ENCODE measurements at regions not wholly inside any gene's neighbourhood (a gene's known extent, or its start where the extent isn't known, plus 50 kb on each side); places are given as distances from the start of the nearest gene placed in this dataset.

DNA sequence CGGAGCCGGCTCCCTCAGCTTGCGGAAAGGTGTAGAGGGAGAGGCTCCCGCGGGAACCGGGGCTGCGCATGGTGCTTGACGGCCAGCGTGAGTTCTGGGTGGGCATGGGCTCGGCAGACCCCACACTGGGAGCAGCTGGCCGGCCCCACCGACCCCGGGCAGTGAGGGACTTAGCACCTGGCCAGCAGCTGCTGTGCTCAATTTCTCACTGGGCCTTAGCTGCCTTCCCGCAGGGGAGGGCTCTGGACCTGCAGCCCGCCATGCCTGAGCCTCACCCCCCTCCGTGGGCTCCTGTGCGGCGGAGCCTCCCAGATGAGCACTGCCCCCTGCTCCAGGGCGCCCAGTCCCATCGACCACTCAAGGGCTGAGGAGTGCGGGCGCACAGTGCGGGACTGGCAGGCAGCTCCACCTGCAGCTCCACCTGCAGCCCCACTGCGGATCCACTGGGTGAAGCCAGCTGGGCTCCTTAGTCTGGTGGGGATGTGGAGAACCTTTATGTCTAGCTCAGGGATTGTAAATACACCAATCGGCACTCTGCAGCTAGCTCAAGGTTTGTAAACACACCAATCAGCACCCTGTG is 1141.8 kb downstream of the PCDH17 start:
- DNase-seq (ENCODE audit: low read depth) = no peak

GRCh38 chr13:58782736-58783135 is 1151.2 kb downstream of the PCDH17 start:
- DNase-seq (ENCODE audit: low read depth) = no peak

DNA sequence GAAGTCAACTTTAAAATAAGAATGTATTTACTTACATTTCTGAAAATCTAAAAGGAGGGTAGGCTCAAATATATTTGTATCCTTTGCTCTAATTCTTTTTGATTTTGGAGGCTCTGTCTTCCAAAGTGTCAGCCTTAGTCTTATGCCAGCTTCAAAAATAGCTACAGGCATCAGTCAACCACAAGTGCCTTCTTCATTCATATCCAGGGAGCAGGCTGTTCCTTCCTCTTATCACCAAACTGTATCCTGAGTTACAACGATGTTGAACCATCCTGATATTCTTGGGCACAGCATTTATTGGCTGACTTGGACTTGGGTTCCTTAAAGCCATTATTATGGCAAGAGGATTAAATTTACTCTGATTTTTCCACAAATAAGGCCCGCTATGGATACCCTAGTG is 1161.3 kb downstream of the PCDH17 start:
- DNase-seq (ENCODE audit: low read depth) = no peak

DNA sequence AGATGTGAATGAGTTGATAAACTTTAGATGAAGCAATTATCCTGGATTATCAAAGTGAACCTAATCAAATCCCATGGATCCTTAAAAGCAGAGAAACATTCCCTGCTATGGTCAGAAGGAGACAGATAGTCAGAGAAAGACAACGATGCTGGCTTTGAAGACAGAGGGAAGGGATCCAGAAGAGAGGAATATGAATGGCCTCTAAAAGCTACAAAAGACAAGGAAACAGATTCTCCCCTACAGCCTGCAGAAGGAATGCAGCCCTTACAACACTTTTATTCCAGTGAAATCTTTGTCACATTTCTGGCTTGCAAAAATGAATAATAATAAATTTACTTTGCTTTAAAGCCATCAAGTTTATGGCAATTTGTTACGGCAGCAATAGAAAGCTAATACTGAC is 1164.2 kb downstream of the PCDH17 start:
- DNase-seq (ENCODE audit: low read depth) = no peak

DNA sequence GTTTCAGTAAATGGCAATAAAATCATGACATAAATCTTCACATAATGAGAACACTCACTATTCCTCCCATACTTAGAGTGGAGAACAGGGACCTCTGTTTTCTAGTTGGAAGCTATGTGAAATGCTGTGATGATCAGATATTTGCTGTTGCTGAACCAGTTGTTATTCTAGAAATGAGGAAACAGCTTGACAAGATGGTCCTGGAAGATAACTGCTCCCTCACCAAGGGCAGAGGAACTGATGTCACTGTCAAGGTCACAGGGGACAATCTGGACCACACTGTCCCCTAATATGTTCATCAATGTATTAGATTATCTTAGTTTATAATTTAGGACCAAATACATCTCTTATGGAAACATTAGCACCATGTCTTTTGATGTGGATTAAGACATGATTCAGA is 1173.3 kb downstream of the PCDH17 start:
- no peak for DNase-seq (ENCODE audit: low read depth)

- no peak for DNase-seq (ENCODE audit: low read depth)
Observed at GRCh38 chr13:58806401-58806800, 1174.9 kb downstream of the PCDH17 start.

DNA sequence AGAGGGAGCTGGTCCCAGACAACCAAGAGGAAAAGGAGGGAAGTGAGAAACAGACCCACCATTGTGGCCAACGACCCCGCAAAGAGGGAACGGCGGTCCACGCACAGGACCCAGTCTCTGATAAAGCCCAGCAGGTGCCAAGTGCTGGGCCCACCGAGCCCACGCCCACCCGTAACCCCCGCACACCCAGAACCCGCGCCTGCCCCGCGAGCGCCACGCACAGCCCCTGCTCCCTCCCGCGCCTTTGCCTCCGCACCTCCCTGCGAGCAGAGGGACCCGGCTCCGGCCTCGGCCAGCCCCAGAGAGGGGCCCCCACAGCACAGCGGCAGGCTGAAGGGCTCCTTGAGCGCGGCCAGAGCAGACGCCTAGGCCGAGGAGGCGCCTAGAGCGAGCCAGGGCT is 1192.2 kb downstream of the PCDH17 start:
- no peak for DNase-seq (ENCODE audit: low read depth)

DNA sequence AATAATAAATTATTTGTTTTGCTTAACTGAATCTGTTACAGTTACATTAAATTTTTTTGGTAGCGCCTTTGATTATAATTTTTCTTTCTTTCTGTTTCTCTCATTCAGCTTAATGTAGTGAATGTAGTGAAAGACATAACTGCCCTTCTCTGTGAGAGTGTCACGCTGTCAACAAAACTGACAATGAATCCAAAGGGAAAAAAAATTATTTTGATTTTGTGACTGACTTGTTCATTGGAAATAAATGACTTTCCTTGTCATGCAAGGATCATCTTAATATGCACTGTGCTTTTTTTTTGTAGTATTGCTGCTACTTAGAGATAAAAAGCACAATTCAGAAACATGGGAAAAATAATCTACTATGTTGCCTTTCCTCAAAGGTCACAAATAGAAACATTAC is 1196.4 kb downstream of the PCDH17 start:
- no peak for DNase-seq (ENCODE audit: low read depth)

DNA sequence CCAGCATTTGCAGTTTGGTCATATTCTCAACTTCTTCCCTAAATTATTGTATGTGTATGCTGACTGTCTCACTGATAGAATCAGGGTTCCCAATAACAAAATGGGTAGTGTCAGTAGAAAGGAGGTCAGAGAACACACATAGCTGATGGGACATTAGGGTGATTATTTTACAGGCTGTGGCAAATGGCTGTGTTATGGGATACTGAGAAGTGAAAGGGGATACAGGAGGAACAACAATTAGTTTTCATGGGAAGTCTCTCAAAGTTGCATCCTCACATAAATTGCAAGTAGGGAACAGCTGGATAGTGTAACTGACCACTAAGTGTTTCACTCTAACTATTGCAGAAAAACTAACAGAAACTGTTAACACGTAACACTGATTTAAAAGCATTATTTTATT is 1199.3 kb downstream of the PCDH17 start:
- no peak for DNase-seq (ENCODE audit: low read depth)

- DNase-seq (ENCODE audit: low read depth) = no peak
Observed at GRCh38 chr13:58838615-58839014, 1207.1 kb downstream of the PCDH17 start.

DNA sequence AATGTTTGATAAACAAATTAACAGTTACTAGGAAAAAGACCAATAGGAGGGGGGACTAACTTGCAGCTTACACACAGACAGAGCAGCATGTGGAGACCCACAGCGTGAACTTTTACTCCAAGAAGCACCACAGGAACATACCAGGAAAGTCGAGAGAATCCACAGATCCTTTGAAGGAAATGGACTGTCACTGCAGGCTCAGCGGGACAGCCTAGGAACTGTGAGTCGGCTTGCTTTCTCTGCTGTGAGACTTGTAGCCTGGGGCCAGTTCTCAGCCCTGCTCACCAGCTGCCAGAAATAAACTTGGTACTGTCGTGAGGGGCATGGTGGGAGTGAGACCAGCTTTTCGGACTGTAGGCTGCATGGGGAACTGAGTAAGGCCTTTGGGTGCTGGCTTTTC is 1211.5 kb downstream of the PCDH17 start:
- no peak for DNase-seq (ENCODE audit: low read depth)

DNA sequence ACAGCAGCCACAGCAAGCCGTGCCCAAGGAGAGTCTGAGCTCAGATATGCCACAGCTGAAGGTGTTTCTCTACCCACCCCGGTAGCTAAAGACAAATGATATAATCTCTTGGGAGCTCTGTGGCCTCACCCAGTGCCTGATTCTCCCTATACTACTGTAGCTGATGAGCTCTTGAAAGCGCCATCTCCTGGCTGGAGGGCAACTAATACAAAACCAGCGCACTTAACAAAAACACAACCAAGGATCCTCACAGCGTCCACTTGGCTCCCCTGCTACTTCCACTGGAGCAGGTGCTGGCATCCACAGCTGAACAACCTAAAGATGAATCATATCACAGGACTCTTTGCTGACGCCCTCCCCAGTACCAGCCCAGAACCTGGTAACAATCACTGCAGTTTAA is 1212.0 kb downstream of the PCDH17 start:
- no peak for DNase-seq (ENCODE audit: low read depth)

DNA sequence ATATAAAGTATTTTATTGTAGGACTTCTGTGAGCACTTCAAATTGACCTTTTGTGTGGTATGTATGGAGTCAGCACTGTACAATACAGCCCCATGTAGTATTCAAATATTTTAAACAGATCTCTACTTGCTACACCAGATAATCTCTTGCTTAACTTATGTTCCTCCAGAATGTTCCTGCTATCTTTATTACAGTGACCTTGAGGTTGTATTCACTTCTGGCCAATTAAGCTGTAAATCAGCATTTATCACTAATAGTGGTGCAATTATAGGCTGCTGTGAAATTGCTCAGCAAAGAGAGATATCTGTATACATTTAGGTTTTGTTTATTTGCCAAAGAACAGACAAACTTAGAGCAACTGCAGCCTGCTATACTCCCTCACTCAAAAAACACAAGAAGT is 1218.6 kb downstream of the PCDH17 start:
- DNase-seq (ENCODE audit: low read depth) = no peak

DNA sequence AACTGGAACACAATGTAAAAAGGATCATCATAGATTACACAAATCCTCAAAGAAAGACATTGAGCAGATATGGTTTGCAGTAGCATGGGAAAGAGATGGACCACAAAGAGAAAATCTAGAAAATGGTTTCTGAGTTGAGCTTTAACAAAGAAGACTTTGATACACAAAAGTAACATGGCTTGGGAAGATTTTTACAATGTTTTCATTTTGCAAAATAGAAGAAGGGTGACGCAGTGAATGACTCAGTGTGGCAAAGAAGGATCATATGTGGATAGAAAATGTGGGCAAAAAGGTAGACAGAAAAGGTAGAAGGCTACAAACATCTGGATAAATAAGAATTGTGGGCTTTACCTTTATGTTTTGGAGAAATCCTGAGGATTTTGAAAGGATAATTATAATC is 1220.5 kb downstream of the PCDH17 start:
- DNase-seq (ENCODE audit: low read depth) = no peak

DNA sequence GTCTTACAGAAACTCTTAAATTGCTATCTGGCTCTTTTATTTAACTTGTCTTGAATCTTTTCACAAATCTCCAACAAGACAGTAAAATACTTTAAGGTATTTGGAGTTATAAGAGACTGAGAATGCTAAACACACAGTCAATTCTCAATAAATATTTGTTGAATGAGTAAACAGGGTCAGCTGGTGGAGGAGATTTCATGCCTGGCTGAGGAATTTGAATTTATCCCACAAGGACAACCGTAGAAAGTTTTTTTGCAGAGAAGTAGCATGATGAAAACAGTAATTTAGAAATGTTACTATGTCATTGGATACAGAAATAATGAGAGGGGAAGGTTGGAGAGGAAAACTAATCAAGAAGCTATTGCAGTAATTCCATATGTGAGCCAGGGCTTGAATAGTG is 1223.7 kb downstream of the PCDH17 start:
- DNase-seq (ENCODE audit: low read depth) = no peak

GRCh38 chr13:58858870-58859371 is 1227.4 kb downstream of the PCDH17 start:
- DNase-seq (ENCODE audit: low read depth) = no peak

- no peak for DNase-seq (ENCODE audit: low read depth)
Observed at GRCh38 chr13:58865286-58865685, 1233.7 kb downstream of the PCDH17 start.

- DNase-seq (ENCODE audit: low read depth) = no peak
Observed at GRCh38 chr13:58869566-58869965, 1238.0 kb downstream of the PCDH17 start.

DNA sequence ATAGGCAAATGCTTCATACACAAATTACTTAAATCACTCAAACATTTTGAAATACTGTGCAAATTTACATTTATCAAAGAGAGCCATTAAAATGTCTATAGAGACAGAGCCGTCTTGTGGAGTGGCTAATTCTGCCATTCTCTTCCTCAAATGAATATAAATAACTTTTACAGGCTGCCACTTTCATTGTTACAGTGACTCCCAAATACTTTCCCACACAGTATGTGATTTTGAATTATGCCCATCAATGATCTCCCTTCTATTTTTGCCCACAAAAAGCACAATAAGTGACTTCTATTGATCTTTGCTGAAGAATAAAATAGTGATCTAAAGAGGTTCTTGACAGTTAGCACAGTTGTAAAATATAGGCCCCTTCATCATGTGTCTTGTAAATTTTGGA is 1244.9 kb downstream of the PCDH17 start:
- DNase-seq (ENCODE audit: low read depth) = no peak

DNA sequence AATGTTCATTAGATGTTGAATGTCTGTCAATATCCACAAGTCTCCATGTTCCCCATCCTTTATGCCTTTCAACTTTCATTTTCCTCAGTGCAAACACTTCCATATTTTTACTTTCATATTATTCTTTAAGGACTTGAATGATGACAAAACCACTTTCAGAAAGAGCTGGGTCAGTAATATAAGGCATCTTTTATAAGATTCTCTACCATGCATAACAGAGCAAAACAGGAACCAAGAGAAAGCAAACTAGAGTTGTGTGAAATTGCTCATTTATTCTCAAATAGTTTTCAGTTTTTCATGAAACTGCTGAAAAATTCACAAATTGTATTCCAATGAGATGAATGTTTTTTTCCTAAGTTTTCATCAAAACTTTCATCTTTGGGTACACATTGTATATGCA is 1247.6 kb downstream of the PCDH17 start:
- DNase-seq (ENCODE audit: low read depth) = no peak

DNA sequence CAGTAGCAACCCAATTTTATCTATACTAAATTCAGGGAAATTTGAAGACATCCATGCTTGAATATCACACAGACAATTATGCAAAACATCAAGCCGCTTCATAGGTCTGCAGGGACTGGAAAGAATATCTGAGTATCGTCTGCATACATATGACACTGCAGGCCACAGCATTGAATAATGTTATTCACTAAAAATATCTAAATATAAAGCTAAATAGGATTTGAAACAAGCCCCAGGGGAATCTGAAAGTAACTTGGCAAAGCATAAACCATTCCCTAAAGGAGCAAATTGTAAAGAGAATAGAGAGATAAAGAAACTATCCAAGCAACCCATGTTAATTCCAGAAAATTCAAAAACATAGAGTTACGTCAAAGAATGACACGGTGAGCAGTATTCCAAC is 1251.0 kb downstream of the PCDH17 start:
- DNase-seq (ENCODE audit: low read depth) = no peak

DNA sequence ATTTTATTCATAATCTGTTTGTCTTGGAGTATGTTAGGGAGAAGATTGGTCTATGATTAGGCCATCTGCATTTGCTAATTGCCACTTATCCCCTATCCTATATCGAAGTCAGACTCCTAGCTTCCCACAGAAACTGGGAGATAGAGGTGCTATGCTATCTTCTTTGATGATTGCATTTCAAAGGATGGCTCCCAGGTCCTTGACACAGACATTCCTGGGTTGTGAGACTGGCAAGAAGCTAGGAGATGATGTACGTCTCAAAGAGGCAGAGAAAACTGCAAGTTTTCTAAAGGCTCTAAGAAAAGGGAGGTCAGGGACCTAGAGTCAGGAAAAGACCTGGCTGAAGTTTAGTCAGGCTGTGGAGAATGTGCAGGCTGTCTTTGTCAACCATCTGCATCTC is 1251.9 kb downstream of the PCDH17 start:
- DNase-seq (ENCODE audit: low read depth) = no peak

DNA sequence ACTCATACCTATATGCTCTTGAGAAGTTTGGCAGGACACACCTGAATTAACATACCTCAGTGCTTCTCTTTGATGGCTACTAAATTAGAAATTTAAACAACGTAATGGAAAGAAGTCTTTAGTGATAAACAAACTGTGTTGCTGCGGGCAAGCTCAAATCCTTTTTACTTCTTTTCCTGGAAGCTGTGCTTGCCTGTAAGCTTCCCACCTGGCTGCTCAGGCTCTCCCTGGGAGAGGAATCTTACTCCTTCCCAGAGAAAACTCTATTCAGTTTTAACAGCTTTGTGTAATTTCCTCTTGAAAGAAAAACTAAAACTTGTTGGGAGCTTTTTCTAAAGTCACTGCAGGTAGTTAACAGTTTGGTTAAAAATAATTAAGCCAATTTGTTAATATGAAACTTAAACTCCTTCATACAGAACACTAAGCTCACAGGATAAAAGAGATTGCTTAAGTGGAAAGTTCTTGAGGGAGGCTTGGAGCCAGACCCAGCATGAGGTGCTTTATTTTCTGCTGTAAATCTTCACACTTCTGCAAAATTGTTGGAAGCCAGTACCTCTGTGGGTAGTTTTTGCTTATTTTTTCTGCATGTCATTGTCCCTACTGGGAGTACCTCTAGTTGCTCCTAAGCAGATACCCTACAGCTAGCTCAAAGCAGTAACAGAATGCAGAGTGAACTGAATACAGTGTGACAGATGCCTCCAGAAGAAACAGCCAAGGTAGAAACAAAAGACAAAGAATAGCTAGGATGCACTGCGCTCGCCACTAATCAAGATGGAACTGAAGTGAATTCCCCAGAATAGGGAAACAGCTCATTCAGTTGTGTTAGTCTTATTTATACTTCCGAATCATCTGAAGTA is 1253.0 kb downstream of the PCDH17 start:
- DNase-seq (ENCODE audit: low read depth) = no peak

DNA sequence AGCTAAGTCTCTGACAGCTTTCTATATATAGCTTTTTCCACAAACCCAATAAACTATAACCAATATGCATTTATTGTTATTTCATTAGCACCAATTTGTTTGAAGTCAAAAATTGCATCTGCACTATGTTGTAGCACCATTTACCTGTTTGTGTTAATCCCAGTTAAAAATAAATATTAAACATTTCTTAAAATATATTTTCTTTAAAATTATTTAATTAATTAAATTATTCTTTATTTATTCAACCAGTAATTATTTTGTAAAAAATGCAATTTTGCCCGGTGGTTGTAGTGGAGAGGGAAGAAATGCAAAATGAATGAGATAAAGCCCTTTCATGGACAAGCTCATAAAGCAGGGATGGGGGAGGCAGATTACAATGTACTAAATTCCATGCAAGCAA is 1257.9 kb downstream of the PCDH17 start:
- DNase-seq (ENCODE audit: low read depth) = no peak
